WTC11 (cell line): ENCODE measurements at regions not wholly inside any gene's neighbourhood (a gene's known extent, or its start where the extent isn't known, plus 50 kb on each side); places are given as distances from the start of the nearest gene placed in this dataset.

Source experiments
- CREB1 ChIP-seq: sonication (generic); formaldehyde crosslinking; IDR thresholded peaks from 2 replicates; pipeline ENCODE4 v1.8.0; 2023; ENCODE audit warnings: mild to moderate bottlenecking, missing genetic modification reagents
- CREM ChIP-seq: sonication (generic); formaldehyde crosslinking; IDR thresholded peaks from 2 replicates; pipeline ENCODE4 v1.8.1; 2022; ENCODE audit warnings: mild to moderate bottlenecking, missing genetic modification reagents, moderate library complexity
- ELF4 ChIP-seq: sonication (generic); formaldehyde crosslinking; IDR thresholded peaks from 2 replicates; pipeline ENCODE4 v1.8.1; 2022; ENCODE audit warnings: low read depth, mild to moderate bottlenecking, moderate library complexity, missing genetic modification reagents
- FOXJ3 ChIP-seq: sonication (generic); formaldehyde crosslinking; IDR thresholded peaks from 2 replicates; pipeline ENCODE4 v1.9.0; 2021; ENCODE audit warnings: missing genetic modification reagents, mild to moderate bottlenecking, borderline replicate concordance
- JUN ChIP-seq: sonication (generic); formaldehyde crosslinking; IDR thresholded peaks from 2 replicates; pipeline ENCODE4 v1.8.0; 2023; ENCODE audit warnings: mild to moderate bottlenecking, missing genetic modification reagents
- TF ChIP-seq, protein P1 (sequence below): sonication (generic); formaldehyde crosslinking; conservative IDR thresholded peaks from 2 replicates; pipeline ENCODE4 v1.8.1; 2022; ENCODE audit warnings: mild to moderate bottlenecking, missing genetic modification reagents
- TF ChIP-seq, protein P2 (sequence below): sonication (generic); formaldehyde crosslinking; IDR thresholded peaks from 2 replicates; pipeline ENCODE4 v1.8.0; 2022; ENCODE audit warnings: mild to moderate bottlenecking, missing genetic modification reagents
- TF ChIP-seq, protein P3 (sequence below): sonication (generic); formaldehyde crosslinking; IDR thresholded peaks from 2 replicates; pipeline ENCODE4 v1.8.1; 2023; ENCODE audit warnings: mild to moderate bottlenecking, missing genetic modification reagents, moderate library complexity
- TF ChIP-seq, protein P4 (sequence below): fragments of 200-600 bp; IDR thresholded peaks from 2 replicates; pipeline ENCODE4 v1.8.0; 2022; ENCODE audit warnings: antibody characterized with exemption
- TF ChIP-seq, protein P5 (sequence below): sonication (generic); formaldehyde crosslinking; IDR thresholded peaks from 2 replicates; pipeline ENCODE4 v1.8.1; 2023; ENCODE audit warnings: mild to moderate bottlenecking, missing genetic modification reagents, borderline replicate concordance
- TF ChIP-seq, protein P6 (sequence below): sonication (generic); formaldehyde crosslinking; IDR thresholded peaks from 2 replicates; pipeline ENCODE4 v1.8.0; 2022; ENCODE audit warnings: mild to moderate bottlenecking, missing genetic modification reagents

DNA sequence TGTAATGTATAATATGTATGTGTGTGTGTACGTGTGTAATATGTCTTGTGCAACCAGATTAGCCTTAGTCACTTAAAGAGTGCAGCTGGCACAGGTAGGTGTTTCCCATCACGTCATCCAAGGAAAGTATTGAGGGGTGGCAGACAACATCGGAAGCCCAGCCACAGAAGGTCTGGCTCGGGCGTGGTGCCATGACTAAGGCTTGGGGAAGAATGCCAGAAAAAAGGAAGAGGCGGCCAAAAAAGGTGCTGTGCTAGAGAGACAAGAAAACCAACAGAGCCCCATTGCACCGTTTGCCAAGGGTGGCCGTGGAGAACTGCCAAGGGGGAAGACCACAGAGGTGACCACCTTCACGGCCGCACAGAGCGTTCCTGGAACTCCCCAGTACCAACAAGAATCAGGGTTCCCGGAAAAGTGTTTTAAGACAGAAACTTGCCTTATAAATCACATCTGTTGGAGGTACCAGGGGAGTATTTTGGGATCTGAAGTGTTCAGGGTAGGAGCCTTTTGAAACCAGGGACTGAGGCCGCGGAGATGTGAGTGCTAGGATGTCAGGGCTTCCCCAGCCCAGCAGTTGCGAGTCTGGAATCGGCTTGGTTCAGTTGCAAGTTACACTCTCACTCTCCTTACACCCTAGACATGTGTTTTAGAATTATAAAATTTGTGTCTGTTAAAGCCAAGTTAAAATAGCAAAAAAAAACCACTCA lies 131.2 kb upstream of the DYRK2 start:
- TF ChIP-seq, protein P1, sequence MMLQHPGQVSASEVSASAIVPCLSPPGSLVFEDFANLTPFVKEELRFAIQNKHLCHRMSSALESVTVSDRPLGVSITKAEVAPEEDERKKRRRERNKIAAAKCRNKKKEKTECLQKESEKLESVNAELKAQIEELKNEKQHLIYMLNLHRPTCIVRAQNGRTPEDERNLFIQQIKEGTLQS (CRISPR knock-in tag), result no peak
- TF ChIP-seq FOXJ3 (CRISPR knock-in tag), result no peak
- TF ChIP-seq, protein P2, sequence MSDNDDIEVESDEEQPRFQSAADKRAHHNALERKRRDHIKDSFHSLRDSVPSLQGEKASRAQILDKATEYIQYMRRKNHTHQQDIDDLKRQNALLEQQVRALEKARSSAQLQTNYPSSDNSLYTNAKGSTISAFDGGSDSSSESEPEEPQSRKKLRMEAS (CRISPR knock-in tag), result no peak
- TF ChIP-seq, protein P3, sequence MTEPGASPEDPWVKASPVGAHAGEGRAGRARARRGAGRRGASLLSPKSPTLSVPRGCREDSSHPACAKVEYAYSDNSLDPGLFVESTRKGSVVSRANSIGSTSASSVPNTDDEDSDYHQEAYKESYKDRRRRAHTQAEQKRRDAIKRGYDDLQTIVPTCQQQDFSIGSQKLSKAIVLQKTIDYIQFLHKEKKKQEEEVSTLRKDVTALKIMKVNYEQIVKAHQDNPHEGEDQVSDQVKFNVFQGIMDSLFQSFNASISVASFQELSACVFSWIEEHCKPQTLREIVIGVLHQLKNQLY (CRISPR knock-in tag), result no peak
- TF ChIP-seq, protein P4, sequence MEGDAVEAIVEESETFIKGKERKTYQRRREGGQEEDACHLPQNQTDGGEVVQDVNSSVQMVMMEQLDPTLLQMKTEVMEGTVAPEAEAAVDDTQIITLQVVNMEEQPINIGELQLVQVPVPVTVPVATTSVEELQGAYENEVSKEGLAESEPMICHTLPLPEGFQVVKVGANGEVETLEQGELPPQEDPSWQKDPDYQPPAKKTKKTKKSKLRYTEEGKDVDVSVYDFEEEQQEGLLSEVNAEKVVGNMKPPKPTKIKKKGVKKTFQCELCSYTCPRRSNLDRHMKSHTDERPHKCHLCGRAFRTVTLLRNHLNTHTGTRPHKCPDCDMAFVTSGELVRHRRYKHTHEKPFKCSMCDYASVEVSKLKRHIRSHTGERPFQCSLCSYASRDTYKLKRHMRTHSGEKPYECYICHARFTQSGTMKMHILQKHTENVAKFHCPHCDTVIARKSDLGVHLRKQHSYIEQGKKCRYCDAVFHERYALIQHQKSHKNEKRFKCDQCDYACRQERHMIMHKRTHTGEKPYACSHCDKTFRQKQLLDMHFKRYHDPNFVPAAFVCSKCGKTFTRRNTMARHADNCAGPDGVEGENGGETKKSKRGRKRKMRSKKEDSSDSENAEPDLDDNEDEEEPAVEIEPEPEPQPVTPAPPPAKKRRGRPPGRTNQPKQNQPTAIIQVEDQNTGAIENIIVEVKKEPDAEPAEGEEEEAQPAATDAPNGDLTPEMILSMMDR, result no peak
- no peak for TF ChIP-seq CREB1 (CRISPR knock-in tag)
- TF ChIP-seq, protein P5, sequence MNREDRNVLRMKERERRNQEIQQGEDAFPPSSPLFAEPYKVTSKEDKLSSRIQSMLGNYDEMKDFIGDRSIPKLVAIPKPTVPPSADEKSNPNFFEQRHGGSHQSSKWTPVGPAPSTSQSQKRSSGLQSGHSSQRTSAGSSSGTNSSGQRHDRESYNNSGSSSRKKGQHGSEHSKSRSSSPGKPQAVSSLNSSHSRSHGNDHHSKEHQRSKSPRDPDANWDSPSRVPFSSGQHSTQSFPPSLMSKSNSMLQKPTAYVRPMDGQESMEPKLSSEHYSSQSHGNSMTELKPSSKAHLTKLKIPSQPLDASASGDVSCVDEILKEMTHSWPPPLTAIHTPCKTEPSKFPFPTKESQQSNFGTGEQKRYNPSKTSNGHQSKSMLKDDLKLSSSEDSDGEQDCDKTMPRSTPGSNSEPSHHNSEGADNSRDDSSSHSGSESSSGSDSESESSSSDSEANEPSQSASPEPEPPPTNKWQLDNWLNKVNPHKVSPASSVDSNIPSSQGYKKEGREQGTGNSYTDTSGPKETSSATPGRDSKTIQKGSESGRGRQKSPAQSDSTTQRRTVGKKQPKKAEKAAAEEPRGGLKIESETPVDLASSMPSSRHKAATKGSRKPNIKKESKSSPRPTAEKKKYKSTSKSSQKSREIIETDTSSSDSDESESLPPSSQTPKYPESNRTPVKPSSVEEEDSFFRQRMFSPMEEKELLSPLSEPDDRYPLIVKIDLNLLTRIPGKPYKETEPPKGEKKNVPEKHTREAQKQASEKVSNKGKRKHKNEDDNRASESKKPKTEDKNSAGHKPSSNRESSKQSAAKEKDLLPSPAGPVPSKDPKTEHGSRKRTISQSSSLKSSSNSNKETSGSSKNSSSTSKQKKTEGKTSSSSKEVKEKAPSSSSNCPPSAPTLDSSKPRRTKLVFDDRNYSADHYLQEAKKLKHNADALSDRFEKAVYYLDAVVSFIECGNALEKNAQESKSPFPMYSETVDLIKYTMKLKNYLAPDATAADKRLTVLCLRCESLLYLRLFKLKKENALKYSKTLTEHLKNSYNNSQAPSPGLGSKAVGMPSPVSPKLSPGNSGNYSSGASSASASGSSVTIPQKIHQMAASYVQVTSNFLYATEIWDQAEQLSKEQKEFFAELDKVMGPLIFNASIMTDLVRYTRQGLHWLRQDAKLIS, result no peak
- TF ChIP-seq ELF4 (CRISPR knock-in tag), result no peak
- no peak for TF ChIP-seq JUN
- TF ChIP-seq, protein P6, sequence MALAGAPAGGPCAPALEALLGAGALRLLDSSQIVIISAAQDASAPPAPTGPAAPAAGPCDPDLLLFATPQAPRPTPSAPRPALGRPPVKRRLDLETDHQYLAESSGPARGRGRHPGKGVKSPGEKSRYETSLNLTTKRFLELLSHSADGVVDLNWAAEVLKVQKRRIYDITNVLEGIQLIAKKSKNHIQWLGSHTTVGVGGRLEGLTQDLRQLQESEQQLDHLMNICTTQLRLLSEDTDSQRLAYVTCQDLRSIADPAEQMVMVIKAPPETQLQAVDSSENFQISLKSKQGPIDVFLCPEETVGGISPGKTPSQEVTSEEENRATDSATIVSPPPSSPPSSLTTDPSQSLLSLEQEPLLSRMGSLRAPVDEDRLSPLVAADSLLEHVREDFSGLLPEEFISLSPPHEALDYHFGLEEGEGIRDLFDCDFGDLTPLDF (CRISPR knock-in tag), result no peak
- TF ChIP-seq CREM (CRISPR knock-in tag), result no peak
